Peyer's patch (tissue), 4 donors: ENCODE measurements at regions not wholly inside any gene's neighbourhood (a gene's known extent, or its start where the extent isn't known, plus 50 kb on each side); places are given as distances from the start of the nearest gene placed in this dataset.
A peak's percentile ranks its signal among the peaks of the same experiment; 100 is the strongest.

ENCODE experiments used
- DNase-seq, 3 donors: peaks; one replicate each; pipeline ENCODE4 v3.0.0-alpha.2; 2017 to 2019
- H3K27ac ChIP-seq, 4 donors: fragments of 200-600 bp; sonication (generic); one replicate each; pipeline ENCODE4 v1.5.1; 2016 to 2019
- H3K27me3 ChIP-seq, 2 donors: fragments of 200-600 bp; sonication (generic); one replicate each; pipeline ENCODE4 v1.5.1; 2019
- H3K36me3 ChIP-seq, 3 donors: fragments of 200-600 bp; sonication (generic); one replicate each; pipeline ENCODE4 v1.5.1; 2016 to 2019
- H3K4me1 ChIP-seq, 4 donors: fragments of 200-600 bp; sonication (generic); one replicate each; pipeline ENCODE4 v1.5.1; 2016 to 2019
- H3K4me3 ChIP-seq, 4 donors: fragments of 200-600 bp; sonication (generic); 1 replicate in 3 of 4; 2 replicates in 1 of 4; pipeline ENCODE4 v1.5.1; 2016 to 2019; ENCODE audit warnings: mild to moderate bottlenecking in 1 of 4
- H3K9me3 ChIP-seq, 4 donors: fragments of 200-600 bp; sonication (generic); one replicate each; pipeline ENCODE4 v1.5.1; 2016 to 2019; ENCODE audit warnings: mild to moderate bottlenecking in 1 of 4
- POLR2A ChIP-seq, 2 donors: fragments of 450-650 bp; IDR thresholded peaks; one replicate each; pipeline ENCODE4 v1.5.1; 2017; ENCODE audit warnings: antibody characterized with exemption in 2 of 2, mild to moderate bottlenecking in 2 of 2, moderate library complexity in 2 of 2
- TF ChIP-seq, protein P1 (sequence below), 6 experiments: fragments of 450-650 bp in 4 of 6; fragments of 200-600 bp in 2 of 6; sonication (generic) in 1 of 6; IDR thresholded peaks; one replicate each; pipeline ENCODE4 v1.5.1; 2017 to 2019; ENCODE audit warnings: antibody characterized with exemption in 6 of 6, mild to moderate bottlenecking in 3 of 6, moderate library complexity in 1 of 6

GRCh38 chr4:74534936-74535335, 90.0 kb downstream of the AREG start:
- no peak for DNase-seq
- Histone ChIP-seq H3K27me3 (no peaks in the 10 kb centered on the region), H3K27ac (peak overlapping the region in 3 of 4 donors; percentile 18 to 70 (median 54)), H3K9me3 (no peaks in the 10 kb centered on the region), H3K4me3 (no peak overlapping the region), H3K36me3 (no peaks in the 10 kb centered on the region), H3K4me1 (peaks cover 0 to 9% (median 0%) of the 10 kb centered on the region in 4 donors)
- TF ChIP-seq, protein P1, sequence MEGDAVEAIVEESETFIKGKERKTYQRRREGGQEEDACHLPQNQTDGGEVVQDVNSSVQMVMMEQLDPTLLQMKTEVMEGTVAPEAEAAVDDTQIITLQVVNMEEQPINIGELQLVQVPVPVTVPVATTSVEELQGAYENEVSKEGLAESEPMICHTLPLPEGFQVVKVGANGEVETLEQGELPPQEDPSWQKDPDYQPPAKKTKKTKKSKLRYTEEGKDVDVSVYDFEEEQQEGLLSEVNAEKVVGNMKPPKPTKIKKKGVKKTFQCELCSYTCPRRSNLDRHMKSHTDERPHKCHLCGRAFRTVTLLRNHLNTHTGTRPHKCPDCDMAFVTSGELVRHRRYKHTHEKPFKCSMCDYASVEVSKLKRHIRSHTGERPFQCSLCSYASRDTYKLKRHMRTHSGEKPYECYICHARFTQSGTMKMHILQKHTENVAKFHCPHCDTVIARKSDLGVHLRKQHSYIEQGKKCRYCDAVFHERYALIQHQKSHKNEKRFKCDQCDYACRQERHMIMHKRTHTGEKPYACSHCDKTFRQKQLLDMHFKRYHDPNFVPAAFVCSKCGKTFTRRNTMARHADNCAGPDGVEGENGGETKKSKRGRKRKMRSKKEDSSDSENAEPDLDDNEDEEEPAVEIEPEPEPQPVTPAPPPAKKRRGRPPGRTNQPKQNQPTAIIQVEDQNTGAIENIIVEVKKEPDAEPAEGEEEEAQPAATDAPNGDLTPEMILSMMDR (IDR thresholded peaks at IDR 0.05): no peak
- TF ChIP-seq POLR2A (IDR thresholded peaks at IDR 0.05): no peak

DNA sequence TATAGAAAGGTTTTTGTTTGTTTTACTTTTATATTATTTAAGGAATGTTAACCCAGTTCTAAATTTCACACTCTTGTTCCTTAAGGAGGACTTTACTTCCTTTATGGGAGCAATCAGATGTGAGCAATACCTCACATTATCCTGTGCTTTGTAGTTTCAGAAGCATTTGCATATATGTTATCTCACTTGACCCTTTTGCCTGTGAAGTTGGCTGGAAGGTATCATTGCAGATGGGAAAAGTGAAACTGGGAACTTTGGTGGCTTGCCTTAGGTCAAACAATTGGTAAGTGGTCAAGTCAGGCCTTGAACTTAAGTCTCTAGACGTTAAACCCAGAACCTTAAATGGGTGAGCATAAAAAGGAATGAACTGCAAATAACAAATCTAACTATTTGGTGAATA, 90.6 kb downstream of the AREG start:
- H3K4me3 ChIP-seq: no peak overlapping the region
- peaks cover 0 to 9% (median 0%) of the 10 kb centered on the region in 4 donors for H3K4me1 ChIP-seq
- DNase-seq: no peak
- H3K27ac ChIP-seq: peak overlapping the region in 2 of 4 donors; percentile 18 to 54
- no peaks in the 10 kb centered on the region for H3K27me3 ChIP-seq
- TF ChIP-seq POLR2A (IDR thresholded peaks at IDR 0.05): no peak
- H3K9me3 ChIP-seq: no peaks in the 10 kb centered on the region
- no peaks in the 10 kb centered on the region for H3K36me3 ChIP-seq

GRCh38 chr4:74536557-74536956, 91.6 kb downstream of the AREG start:
- H3K27me3 ChIP-seq: no peaks in the 10 kb centered on the region
- TF ChIP-seq, protein P1 (IDR thresholded peaks at IDR 0.05): peak in 1 of 6 experiments; percentile 15
- no peak for TF ChIP-seq POLR2A (IDR thresholded peaks at IDR 0.05)
- no peaks in the 10 kb centered on the region for H3K9me3 ChIP-seq
- no peak overlapping the region for H3K4me3 ChIP-seq
- no peak for DNase-seq
- H3K27ac ChIP-seq: no peak overlapping the region
- H3K4me1 ChIP-seq: peaks cover 0 to 9% (median 0%) of the 10 kb centered on the region in 4 donors
- H3K36me3 ChIP-seq: no peaks in the 10 kb centered on the region

- Histone ChIP-seq H3K9me3 (no peaks in the 10 kb centered on the region), H3K27ac (no peak overlapping the region), H3K27me3 (no peaks in the 10 kb centered on the region), H3K36me3 (no peaks in the 10 kb centered on the region), H3K4me1 (peaks cover 0 to 17% (median 0%) of the 10 kb centered on the region in 4 donors), H3K4me3 (no peak overlapping the region)
- TF ChIP-seq, protein P1 (IDR thresholded peaks at IDR 0.05): no peak
- TF ChIP-seq POLR2A (IDR thresholded peaks at IDR 0.05): no peak
- DNase-seq: no peak
These were observed 92.5 kb downstream of the AREG start for GRCh38 chr4:74537459-74537858.

DNA sequence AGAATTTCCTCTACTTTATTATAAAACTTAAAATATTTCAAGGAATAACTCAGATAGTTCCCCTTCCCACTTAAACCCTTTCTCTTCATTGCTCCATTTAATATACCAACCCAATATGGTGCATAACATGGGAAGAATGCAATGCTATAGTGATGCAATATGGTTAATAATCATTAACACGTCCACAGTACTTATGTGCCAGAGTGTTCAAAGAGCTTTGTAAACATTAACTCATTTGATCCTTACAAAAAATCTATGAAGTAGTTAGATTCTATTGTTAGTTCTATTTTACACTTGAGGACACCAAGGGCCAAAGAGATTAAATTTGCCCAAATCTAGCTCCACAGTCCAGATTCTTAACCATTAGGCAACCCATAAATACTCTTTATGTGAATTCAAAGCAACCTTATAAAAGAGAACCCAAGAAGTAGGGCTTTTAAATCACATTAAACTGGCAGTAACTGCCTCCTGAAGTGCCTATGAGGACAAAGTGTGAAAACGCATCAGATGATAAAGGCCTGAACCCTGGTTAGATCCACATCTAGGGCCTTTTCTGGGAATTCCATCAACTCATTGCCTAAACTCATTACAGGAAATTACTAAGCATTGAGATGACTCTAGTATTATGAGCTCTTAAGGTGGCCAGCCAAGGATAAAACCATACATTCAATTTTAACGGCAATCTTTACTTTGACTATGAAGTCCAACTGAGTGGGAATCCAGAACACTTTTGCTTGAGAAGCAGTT, 94.3 kb downstream of the AREG start:
- TF ChIP-seq, protein P1 (IDR thresholded peaks at IDR 0.05): no peak
- no peak for TF ChIP-seq POLR2A (IDR thresholded peaks at IDR 0.05)
- H3K4me3 ChIP-seq: no peak overlapping the region
- H3K36me3 ChIP-seq: no peaks in the 10 kb centered on the region
- peaks cover 0 to 33% (median 2%) of the 10 kb centered on the region in 4 donors for H3K4me1 ChIP-seq
- no peaks in the 10 kb centered on the region for H3K27me3 ChIP-seq
- H3K27ac ChIP-seq: peak overlapping the region in 2 of 4 donors; percentile 56 to 72
- H3K9me3 ChIP-seq: no peaks in the 10 kb centered on the region
- no peak for DNase-seq

DNA sequence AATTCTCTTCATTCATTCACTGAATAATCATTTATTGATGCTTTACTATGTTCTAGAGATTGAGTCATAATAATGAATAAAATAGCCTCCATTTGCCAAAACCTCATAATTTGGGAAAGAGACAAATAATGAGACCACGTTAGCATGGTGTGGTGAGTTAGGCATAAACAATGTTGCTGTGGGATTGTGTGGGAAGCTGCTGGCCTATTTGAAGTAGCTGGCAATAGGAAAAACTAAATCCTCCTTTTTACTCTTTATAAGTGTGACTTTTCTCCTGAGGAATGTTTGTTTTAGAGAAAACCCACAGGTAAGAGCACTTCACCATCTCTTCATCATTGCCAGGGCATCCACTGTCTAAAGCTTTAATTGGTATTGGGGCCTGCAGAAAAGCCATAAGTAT, 95.3 kb downstream of the AREG start:
- peaks cover 0 to 31% (median 2%) of the 10 kb centered on the region in 4 donors for H3K4me1 ChIP-seq
- H3K4me3 ChIP-seq: no peak overlapping the region
- TF ChIP-seq, protein P1 (IDR thresholded peaks at IDR 0.05): no peak
- TF ChIP-seq POLR2A (IDR thresholded peaks at IDR 0.05): no peak
- H3K27me3 ChIP-seq: no peaks in the 10 kb centered on the region
- no peak overlapping the region for H3K27ac ChIP-seq
- no peaks in the 10 kb centered on the region for H3K9me3 ChIP-seq
- no peak for DNase-seq
- H3K36me3 ChIP-seq: no peaks in the 10 kb centered on the region
